ENCODE measurements at regions not wholly inside any gene's neighbourhood (a gene's known extent, or its start where the extent isn't known, plus 50 kb on each side); places are given as distances from the start of the nearest gene placed in this dataset.

- TF ChIP-seq JUND (IDR thresholded peaks at IDR 0.05) = no peak
- TF ChIP-seq POLR2AphosphoS5 (IDR thresholded peaks at IDR 0.05; ENCODE audit: low read depth, low read length) = no peak
- no peak for TF ChIP-seq CEBPB (IDR thresholded peaks at IDR 0.05; ENCODE audit: low read depth)
- TF ChIP-seq EGR1 (IDR thresholded peaks at IDR 0.05; ENCODE audit: low read depth) = no peak
- TF ChIP-seq ELF1 (IDR thresholded peaks at IDR 0.05; ENCODE audit: borderline replicate concordance, low read depth) = no peak
- no peak for TF ChIP-seq CTCF (IDR thresholded peaks at IDR 0.05 in 2 of 3, conservative IDR thresholded peaks at IDR 0.05 in 1 of 3; ENCODE audit: borderline replicate concordance in 1 of 3, insufficient read depth in 1 of 3, low read depth in 2 of 3, low read length in 2 of 3)
- TF ChIP-seq ZNF274 (IDR thresholded peaks at IDR 0.05; ENCODE audit: low read depth, low read length) = no peak
- TF ChIP-seq CBX3 (IDR thresholded peaks at IDR 0.05; ENCODE audit: low read depth) = no peak
- TF ChIP-seq SRF (IDR thresholded peaks at IDR 0.05; ENCODE audit: low read depth) = no peak
- TF ChIP-seq SP1 (IDR thresholded peaks at IDR 0.05; ENCODE audit: low read depth) = no peak
- no peak for TF ChIP-seq SIN3A (IDR thresholded peaks at IDR 0.05; ENCODE audit: low read depth)
- no peak for TF ChIP-seq YY1 (IDR thresholded peaks at IDR 0.05; ENCODE audit: extremely low read depth, insufficient replicate concordance, low read depth, low read length)
- TF ChIP-seq EZH2 (IDR thresholded peaks at IDR 0.05) = no peak
- no peak for TF ChIP-seq MAX (IDR thresholded peaks at IDR 0.05)
- TF ChIP-seq, protein P1, sequence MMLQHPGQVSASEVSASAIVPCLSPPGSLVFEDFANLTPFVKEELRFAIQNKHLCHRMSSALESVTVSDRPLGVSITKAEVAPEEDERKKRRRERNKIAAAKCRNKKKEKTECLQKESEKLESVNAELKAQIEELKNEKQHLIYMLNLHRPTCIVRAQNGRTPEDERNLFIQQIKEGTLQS (IDR thresholded peaks at IDR 0.05) = no peak
- TF ChIP-seq, protein P2, sequence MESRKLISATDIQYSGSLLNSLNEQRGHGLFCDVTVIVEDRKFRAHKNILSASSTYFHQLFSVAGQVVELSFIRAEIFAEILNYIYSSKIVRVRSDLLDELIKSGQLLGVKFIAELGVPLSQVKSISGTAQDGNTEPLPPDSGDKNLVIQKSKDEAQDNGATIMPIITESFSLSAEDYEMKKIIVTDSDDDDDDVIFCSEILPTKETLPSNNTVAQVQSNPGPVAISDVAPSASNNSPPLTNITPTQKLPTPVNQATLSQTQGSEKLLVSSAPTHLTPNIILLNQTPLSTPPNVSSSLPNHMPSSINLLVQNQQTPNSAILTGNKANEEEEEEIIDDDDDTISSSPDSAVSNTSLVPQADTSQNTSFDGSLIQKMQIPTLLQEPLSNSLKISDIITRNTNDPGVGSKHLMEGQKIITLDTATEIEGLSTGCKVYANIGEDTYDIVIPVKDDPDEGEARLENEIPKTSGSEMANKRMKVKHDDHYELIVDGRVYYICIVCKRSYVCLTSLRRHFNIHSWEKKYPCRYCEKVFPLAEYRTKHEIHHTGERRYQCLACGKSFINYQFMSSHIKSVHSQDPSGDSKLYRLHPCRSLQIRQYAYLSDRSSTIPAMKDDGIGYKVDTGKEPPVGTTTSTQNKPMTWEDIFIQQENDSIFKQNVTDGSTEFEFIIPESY (IDR thresholded peaks at IDR 0.05; ENCODE audit: extremely low read depth, insufficient replicate concordance, low read length) = no peak
- TF ChIP-seq ZFX (IDR thresholded peaks at IDR 0.05) = no peak
- TF ChIP-seq RAD21 (IDR thresholded peaks at IDR 0.05; ENCODE audit: low read depth) = no peak
- TF ChIP-seq EZH2phosphoT487 (IDR thresholded peaks at IDR 0.05; ENCODE audit: borderline replicate concordance) = no peak
- intact Hi-C loops (cut with micrococcal nuclease) = no loop called here
- no TSS peak for BruUV-seq (replicated peaks)
- POLR2A ChIA-PET = no interaction called here
- RAD21 ChIA-PET (ENCODE audit: low non-redundant PET in 1 of 2, low total read pairs in 2 of 2, uncharacterized antibody in 2 of 2, unreplicated experiment in 2 of 2) = no interaction called here
- Histone ChIP-seq H3K9ac (ENCODE audit: low read length) (no peak overlapping the region), H3K9me3 (ENCODE audit: control insufficient read depth in 1 of 2, insufficient read depth in 1 of 2, low read depth in 1 of 2, low read length in 2 of 2) (no peaks in the 10 kb centered on the region; a peak in 1 of 4 replicates), H3K27me3 (ENCODE audit: insufficient read depth, low read length) (peaks cover 6% of the 10 kb centered on the region; the same call in 1 of the 2 replicates), H3K27ac (ENCODE audit: low read depth, low read length) (no peak overlapping the region), H3K36me3 (ENCODE audit: control insufficient read depth in 1 of 2, insufficient read depth in 2 of 2, low read length in 2 of 2) (no peaks in the 10 kb centered on the region), H3K79me2 (ENCODE audit: insufficient read depth, low read length) (no peaks in the 10 kb centered on the region), H2AFZ (ENCODE audit: low read depth, low read length, poor library complexity, severe bottlenecking) (no peak overlapping the region), H3K4me3 (replicated peaks in 1 of 2; ENCODE audit: low read depth in 1 of 2, low read length in 2 of 2) (no peak overlapping the region), H4K20me1 (ENCODE audit: insufficient read depth) (no peaks in the 10 kb centered on the region), H3K4me1 (ENCODE audit: control insufficient read depth in 1 of 2, insufficient read depth in 2 of 2, low read length in 2 of 2) (no peaks in the 10 kb centered on the region), H3K4me2 (ENCODE audit: low read length) (no peak overlapping the region), H3K9me2 (ENCODE audit: insufficient read depth) (no peaks in the 10 kb centered on the region)
- DNase-seq (ENCODE audit: low read depth, low spot score) (no peak), ATAC-seq (no peak)
- CTCF ChIA-PET = no interaction called here
These were observed 572.4 kb upstream of the MGMT start for GRCh38 chr10:128894641-128895040.
